Gastroesophageal sphincter (tissue), 4 donors: ENCODE measurements at regions not wholly inside any gene's neighbourhood (a gene's known extent, or its start where the extent isn't known, plus 50 kb on each side); places are given as distances from the start of the nearest gene placed in this dataset.

Experiments used
- ATAC-seq: fragments of 150-250 bp; one replicate; pipeline ENCODE4 v1.9.1; 2016; ENCODE audit warnings: mild to moderate bottlenecking, moderate library complexity
- H3K27ac ChIP-seq, 4 donors: fragments of 200-600 bp; sonication (generic) in 3 of 4; 1 replicate in 3 of 4; 2 replicates in 1 of 4; pipeline ENCODE4 v1.5.1; 2016 to 2019
- H3K27me3 ChIP-seq: fragments of 200-600 bp; sonication (generic); one replicate; pipeline ENCODE4 v1.5.1; 2019
- H3K36me3 ChIP-seq, 2 donors: fragments of 200-600 bp; sonication (generic); one replicate each; pipeline ENCODE4 v1.5.1; 2019; ENCODE audit warnings: control low read depth in 1 of 2
- H3K4me1 ChIP-seq, 3 donors: fragments of 200-600 bp; sonication (generic); 1 replicate in 2 of 3; 2 replicates in 1 of 3; pipeline ENCODE4 v1.5.1; 2016 to 2019; ENCODE audit warnings: control low read depth in 2 of 3
- H3K4me3 ChIP-seq, 2 donors: fragments of 200-600 bp; sonication (generic); one replicate each; pipeline ENCODE4 v1.5.1; 2019; ENCODE audit warnings: mild to moderate bottlenecking in 1 of 2, moderate library complexity in 1 of 2
- H3K9me3 ChIP-seq, 3 donors: fragments of 200-600 bp; sonication (generic); one replicate each; pipeline ENCODE4 v1.5.1; 2017 to 2019; ENCODE audit warnings: control low read depth in 2 of 3
- CTCF ChIP-seq, 4 experiments: fragments of 200-600 bp in 2 of 4; fragments of 450-650 bp in 2 of 4; sonication (generic) in 1 of 4; IDR thresholded peaks; one replicate each; pipeline ENCODE4 v1.5.1; 2017 to 2019; ENCODE audit warnings: antibody characterized with exemption in 4 of 4, mild to moderate bottlenecking in 2 of 4, moderate library complexity in 2 of 4
- EP300 ChIP-seq: sonication (generic); formaldehyde crosslinking; IDR thresholded peaks from one replicate; pipeline ENCODE4 v1.6.1; 2017; ENCODE audit warnings: antibody characterized with exemption, mild to moderate bottlenecking
- POLR2A ChIP-seq, 2 donors: fragments of 450-650 bp; IDR thresholded peaks; one replicate each; pipeline ENCODE4 v1.6.1; 2017; ENCODE audit warnings: antibody characterized with exemption in 2 of 2, mild to moderate bottlenecking in 2 of 2, moderate library complexity in 1 of 2
- POLR2AphosphoS5 ChIP-seq: sonication (generic); formaldehyde crosslinking; IDR thresholded peaks from one replicate; pipeline ENCODE4 v1.6.1; 2017; ENCODE audit warnings: antibody characterized with exemption
- WGBS, 2 donors: methylation state at CpG; one replicate each; pipeline ENCODE4 v1.1.5; 2018; ENCODE audit warnings: low coverage in 1 of 2; 5-methylcytosine and 5-hydroxymethylcytosine counted together

GRCh38 chr16:73998707-73999106 is 297.9 kb upstream of the PSMD7 start:
- WGBS, 2 donors = 51 to 68% methylated on average over 2 of the region's 2 CpGs
- Histone ChIP-seq H3K4me1 (no peaks in the 10 kb centered on the region), H3K4me3 (no peak overlapping the region), H3K36me3 (no peaks in the 10 kb centered on the region), H3K27ac (no peak overlapping the region), H3K27me3 (no peaks in the 10 kb centered on the region), H3K9me3 (peaks cover 0 to 11% (median 0%) of the 10 kb centered on the region in 3 donors)
- no peak for ATAC-seq
- TF ChIP-seq CTCF (IDR thresholded peaks at IDR 0.05) = no peak
- no peak for TF ChIP-seq POLR2AphosphoS5
- no peak for TF ChIP-seq POLR2A (IDR thresholded peaks at IDR 0.05)
- TF ChIP-seq EP300 = no peak

DNA sequence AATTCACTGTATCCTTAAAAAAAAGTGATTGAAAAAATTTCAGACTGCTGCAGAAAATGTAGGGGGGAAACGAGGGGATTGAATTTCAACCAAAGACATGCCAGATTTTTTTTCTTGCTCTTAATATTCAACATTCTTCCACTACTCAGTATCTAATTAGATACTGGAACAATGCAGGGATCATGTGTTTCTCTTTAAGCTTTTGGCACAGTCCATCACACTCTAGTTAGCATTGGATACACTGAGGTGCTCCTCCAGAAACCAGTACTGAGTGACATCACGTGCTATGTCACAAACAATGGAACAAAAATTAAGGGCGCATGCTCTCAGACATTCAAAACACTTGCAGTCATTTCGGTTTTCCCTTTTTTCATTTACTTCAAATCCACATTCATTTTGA is 298.6 kb upstream of the PSMD7 start:
- Histone ChIP-seq H3K4me3 (no peak overlapping the region), H3K27me3 (no peaks in the 10 kb centered on the region), H3K27ac (no peak overlapping the region), H3K36me3 (no peaks in the 10 kb centered on the region), H3K9me3 (peaks cover 0 to 5% (median 0%) of the 10 kb centered on the region in 3 donors), H3K4me1 (no peaks in the 10 kb centered on the region)
- 39 to 52% methylated on average over 4 of the region's 4 CpGs for WGBS, 2 donors
- ATAC-seq = no peak
- no peak for TF ChIP-seq CTCF (IDR thresholded peaks at IDR 0.05)
- no peak for TF ChIP-seq EP300
- TF ChIP-seq POLR2A (IDR thresholded peaks at IDR 0.05) = no peak
- TF ChIP-seq POLR2AphosphoS5 = no peak

DNA sequence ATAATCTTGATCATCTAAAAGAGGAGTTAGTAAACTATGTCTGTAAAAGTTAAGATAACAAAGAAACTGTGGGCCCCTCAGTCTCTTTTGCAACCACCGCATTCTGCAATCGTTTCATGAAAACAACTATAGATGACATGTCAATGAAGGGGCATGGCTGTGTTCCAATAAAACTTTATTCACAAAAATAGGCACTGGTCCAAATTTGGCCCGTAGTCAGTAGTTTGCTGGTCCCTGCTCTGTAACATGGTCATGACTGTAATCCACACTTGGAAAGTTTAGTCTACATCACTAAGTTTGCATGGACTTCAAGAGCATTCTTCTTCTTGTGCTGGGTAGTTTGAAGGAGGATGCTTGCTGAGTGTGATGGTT is 299.3 kb upstream of the PSMD7 start:
- Histone ChIP-seq H3K9me3 (peaks cover 0 to 6% (median 0%) of the 10 kb centered on the region in 3 donors), H3K4me1 (no peaks in the 10 kb centered on the region), H3K27ac (no peak overlapping the region), H3K36me3 (no peaks in the 10 kb centered on the region), H3K4me3 (no peak overlapping the region), H3K27me3 (no peaks in the 10 kb centered on the region)
- whole genome bisulfite sequencing, 2 donors = 41 to 64% methylated on average over 3 of the region's 3 CpGs
- TF ChIP-seq EP300 (no peak), POLR2AphosphoS5 (no peak), POLR2A (IDR thresholded peaks at IDR 0.05) (no peak), CTCF (IDR thresholded peaks at IDR 0.05) (no peak)
- no peak for ATAC-seq

GRCh38 chr16:73996624-73997339 is 299.8 kb upstream of the PSMD7 start:
- no peaks in the 10 kb centered on the region for H3K36me3 ChIP-seq
- H3K9me3 ChIP-seq = peaks cover 0 to 6% (median 0%) of the 10 kb centered on the region in 3 donors
- no peak for TF ChIP-seq POLR2AphosphoS5
- no peak for TF ChIP-seq CTCF (IDR thresholded peaks at IDR 0.05)
- TF ChIP-seq POLR2A (IDR thresholded peaks at IDR 0.05) = no peak
- no peak for TF ChIP-seq EP300
- no peak overlapping the region for H3K4me3 ChIP-seq
- H3K27ac ChIP-seq = no peak overlapping the region
- no peaks in the 10 kb centered on the region for H3K4me1 ChIP-seq
- H3K27me3 ChIP-seq = no peaks in the 10 kb centered on the region
- peak; percentile 46 for ATAC-seq
- WGBS, 2 donors = 20 to 35% methylated on average over 9 to 10 of the region's 11 CpGs

GRCh38 chr16:73993878-73994277 is 302.7 kb upstream of the PSMD7 start:
- TF ChIP-seq POLR2AphosphoS5 = no peak
- no peak for TF ChIP-seq CTCF (IDR thresholded peaks at IDR 0.05)
- no peak for TF ChIP-seq POLR2A (IDR thresholded peaks at IDR 0.05)
- no peak for TF ChIP-seq EP300
- Histone ChIP-seq H3K36me3 (no peaks in the 10 kb centered on the region), H3K4me1 (no peaks in the 10 kb centered on the region), H3K9me3 (peaks cover 0 to 21% (median 0%) of the 10 kb centered on the region in 3 donors), H3K4me3 (no peak overlapping the region), H3K27me3 (no peaks in the 10 kb centered on the region), H3K27ac (no peak overlapping the region)
- WGBS, 2 donors = 42 to 78% methylated on average over 1 of the region's 1 CpG
- ATAC-seq = no peak
